ENCODE measurements at regions not wholly inside any gene's neighbourhood (a gene's known extent, or its start where the extent isn't known, plus 50 kb on each side); places are given as distances from the start of the nearest gene placed in this dataset.

DNA sequence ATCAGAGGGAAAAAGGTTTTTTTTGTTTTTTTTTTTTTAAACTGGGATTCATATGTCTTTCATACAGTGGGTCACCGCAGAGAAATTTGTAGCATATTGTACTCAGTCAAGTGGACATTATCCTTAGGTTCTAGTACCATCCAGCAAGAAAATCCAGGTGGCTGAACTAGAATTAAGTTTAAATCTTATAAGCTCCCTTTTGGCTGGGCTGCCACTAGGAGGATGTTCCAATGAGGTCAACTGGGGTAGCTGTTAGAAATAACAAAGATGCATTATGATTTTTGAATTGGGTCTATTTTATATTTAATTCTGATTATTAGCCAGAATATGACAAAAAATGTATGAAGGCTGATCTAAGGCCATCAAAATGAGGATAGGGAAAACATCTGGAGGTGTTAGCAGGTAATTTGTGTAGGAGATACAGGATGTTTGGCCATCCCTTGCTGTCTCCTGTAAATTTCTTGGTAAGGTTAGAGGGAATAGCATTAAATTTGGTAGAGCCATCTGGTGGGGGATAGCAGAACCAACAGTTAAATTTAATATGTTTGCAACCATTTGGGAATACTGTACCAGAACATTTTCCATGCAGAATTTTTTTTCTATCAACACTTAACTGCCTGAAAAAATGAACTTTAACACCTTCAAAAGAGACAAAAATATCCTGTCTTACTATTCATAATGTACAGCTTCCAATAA lies 568.5 kb upstream of the B3GALT2 start:
- ChIA-PET POLR2A (no interaction called here), CTCF (no interaction called here)
- Histone ChIP-seq H3K4me1 (no peaks in the 10 kb centered on the region), H3K4me2 (no peak overlapping the region), H3K27ac (no peak overlapping the region), H3K9me3 (no peaks in the 10 kb centered on the region), H3K4me3 (no peak overlapping the region)
- DNase-seq (ENCODE audit: low read depth in 1 of 2, low spot score in 1 of 2) = peak in 1 of 2 experiments; percentile 4
- no peak for FAIRE-seq
- WGBS (ENCODE audit: missing lambda C conversion rate) = 87% methylated on average over 1 of the region's 1 CpG
- TF ChIP-seq SMC3 (IDR thresholded peaks at IDR 0.05) (0 out of 3 replicates have a peak, but pooled peaks have one; percentile 21), FOXS1 (CRISPR knock-in tag; IDR thresholded peaks at IDR 0.05) (no peak), CBX2 (IDR thresholded peaks at IDR 0.05; ENCODE audit: borderline replicate concordance, low read depth) (no peak), RAD21 (conservative IDR thresholded peaks at IDR 0.05 in 1 of 2, IDR thresholded peaks at IDR 0.05 in 1 of 2) (peak in 1 of 2 experiments; percentile 33; a peak in 1 of 5 replicates)
- ATAC-seq = no peak

DNA sequence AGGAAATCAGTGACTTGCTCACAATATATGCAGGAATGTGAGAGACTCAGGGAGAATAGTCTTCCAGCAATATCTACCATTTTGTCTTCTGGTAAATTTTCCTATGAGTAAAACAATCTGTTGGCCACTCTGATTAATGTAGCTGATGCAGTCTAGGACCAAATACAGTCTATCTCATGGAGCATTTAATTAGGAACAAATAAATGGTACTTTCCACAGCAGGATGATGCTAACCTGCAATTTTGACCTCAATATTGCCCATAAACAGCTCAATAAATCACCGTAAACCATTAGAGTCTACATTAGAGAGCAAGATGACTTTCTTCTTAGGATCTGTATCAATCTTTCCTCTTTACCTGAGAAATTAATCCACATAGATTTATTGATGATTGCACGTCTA lies 567.7 kb upstream of the B3GALT2 start:
- DNase-seq (ENCODE audit: low read depth in 1 of 2, low spot score in 1 of 2) = no peak
- TF ChIP-seq BCL3 (IDR thresholded peaks at IDR 0.05) (no peak), MAFK (IDR thresholded peaks at IDR 0.05; ENCODE audit: partially characterized antibody) (no peak), NPAS2 (CRISPR knock-in tag; IDR thresholded peaks at IDR 0.05; ENCODE audit: borderline replicate concordance) (no peak), PHF8 (IDR thresholded peaks at IDR 0.05; ENCODE audit: borderline replicate concordance, low read depth) (no peak), MAX (IDR thresholded peaks at IDR 0.05) (no peak), FOSB (CRISPR knock-in tag; IDR thresholded peaks at IDR 0.05) (no peak), REST (IDR thresholded peaks at IDR 0.05) (no peak), EHMT2 (IDR thresholded peaks at IDR 0.05; ENCODE audit: low read depth) (no peak), GATA3 (IDR thresholded peaks at IDR 0.05; ENCODE audit: borderline replicate concordance) (no peak), TP53 (CRISPR knock-in tag; IDR thresholded peaks at IDR 0.05) (no peak), ESRRA (IDR thresholded peaks at IDR 0.05; ENCODE audit: borderline replicate concordance, low read length) (no peak), JUNB (IDR thresholded peaks at IDR 0.05) (no peak), RARB (CRISPR knock-in tag; IDR thresholded peaks at IDR 0.05) (no peak), HOXB5 (CRISPR knock-in tag; IDR thresholded peaks at IDR 0.05) (no peak), FOSL2 (IDR thresholded peaks at IDR 0.05) (no peak), FOSL2 (CRISPR knock-in tag; IDR thresholded peaks at IDR 0.05) (no peak)
- TF ChIP-seq, protein P1, sequence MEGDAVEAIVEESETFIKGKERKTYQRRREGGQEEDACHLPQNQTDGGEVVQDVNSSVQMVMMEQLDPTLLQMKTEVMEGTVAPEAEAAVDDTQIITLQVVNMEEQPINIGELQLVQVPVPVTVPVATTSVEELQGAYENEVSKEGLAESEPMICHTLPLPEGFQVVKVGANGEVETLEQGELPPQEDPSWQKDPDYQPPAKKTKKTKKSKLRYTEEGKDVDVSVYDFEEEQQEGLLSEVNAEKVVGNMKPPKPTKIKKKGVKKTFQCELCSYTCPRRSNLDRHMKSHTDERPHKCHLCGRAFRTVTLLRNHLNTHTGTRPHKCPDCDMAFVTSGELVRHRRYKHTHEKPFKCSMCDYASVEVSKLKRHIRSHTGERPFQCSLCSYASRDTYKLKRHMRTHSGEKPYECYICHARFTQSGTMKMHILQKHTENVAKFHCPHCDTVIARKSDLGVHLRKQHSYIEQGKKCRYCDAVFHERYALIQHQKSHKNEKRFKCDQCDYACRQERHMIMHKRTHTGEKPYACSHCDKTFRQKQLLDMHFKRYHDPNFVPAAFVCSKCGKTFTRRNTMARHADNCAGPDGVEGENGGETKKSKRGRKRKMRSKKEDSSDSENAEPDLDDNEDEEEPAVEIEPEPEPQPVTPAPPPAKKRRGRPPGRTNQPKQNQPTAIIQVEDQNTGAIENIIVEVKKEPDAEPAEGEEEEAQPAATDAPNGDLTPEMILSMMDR (IDR thresholded peaks at IDR 0.05) = no peak
- TF ChIP-seq, protein P2, sequence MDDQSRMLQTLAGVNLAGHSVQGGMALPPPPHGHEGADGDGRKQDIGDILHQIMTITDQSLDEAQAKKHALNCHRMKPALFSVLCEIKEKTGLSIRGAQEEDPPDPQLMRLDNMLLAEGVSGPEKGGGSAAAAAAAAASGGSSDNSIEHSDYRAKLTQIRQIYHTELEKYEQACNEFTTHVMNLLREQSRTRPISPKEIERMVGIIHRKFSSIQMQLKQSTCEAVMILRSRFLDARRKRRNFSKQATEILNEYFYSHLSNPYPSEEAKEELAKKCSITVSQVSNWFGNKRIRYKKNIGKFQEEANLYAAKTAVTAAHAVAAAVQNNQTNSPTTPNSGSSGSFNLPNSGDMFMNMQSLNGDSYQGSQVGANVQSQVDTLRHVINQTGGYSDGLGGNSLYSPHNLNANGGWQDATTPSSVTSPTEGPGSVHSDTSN (IDR thresholded peaks at IDR 0.05) = no peak
- ChIA-PET POLR2A (no interaction called here), CTCF (no interaction called here)
- no peak overlapping the region for H3K4me3 ChIP-seq
- no peaks in the 10 kb centered on the region for H3K4me1 ChIP-seq
- H3K9me3 ChIP-seq = no peaks in the 10 kb centered on the region
- ATAC-seq = no peak
- no peak for FAIRE-seq
- WGBS (ENCODE audit: missing lambda C conversion rate) = 97% methylated on average over 2 of the region's 2 CpGs
- H3K4me2 ChIP-seq = no peak overlapping the region
- H3K27ac ChIP-seq = no peak overlapping the region

Measured in A549 (cell line).